ENCODE measurements at regions not wholly inside any gene's neighbourhood (a gene's known extent, or its start where the extent isn't known, plus 50 kb on each side); places are given as distances from the start of the nearest gene placed in this dataset.

GRCh38 chr9:88737031-88737430 is 202.1 kb downstream of the NXNL2 start:
- H3K9ac ChIP-seq (ENCODE audit: low read length), result no peak overlapping the region
- no peak overlapping the region for H3K27ac ChIP-seq (ENCODE audit: low read length)
- no peaks in the 10 kb centered on the region for H3K36me3 ChIP-seq (replicated peaks; ENCODE audit: insufficient read depth, low read length)
- no peak for DNase-seq
- no peak overlapping the region for H2AFZ ChIP-seq (ENCODE audit: low read length)
- H3K9me3 ChIP-seq (replicated peaks; ENCODE audit: insufficient read depth, low read length), result no peaks in the 10 kb centered on the region
- no peaks in the 10 kb centered on the region for H3K4me1 ChIP-seq (ENCODE audit: low read length)
- H3K4me2 ChIP-seq (ENCODE audit: low read depth, low read length), result no peak overlapping the region
- H3K9me2 ChIP-seq (replicated peaks; ENCODE audit: insufficient read depth, low read length), result no peaks in the 10 kb centered on the region
- H3K27me3 ChIP-seq (replicated peaks; ENCODE audit: insufficient read depth, low read length), result no peaks in the 10 kb centered on the region
- H3K79me2 ChIP-seq (ENCODE audit: low read length), result no peaks in the 10 kb centered on the region
- TF ChIP-seq EZH2phosphoT487 (IDR thresholded peaks at IDR 0.05; ENCODE audit: low read length) (no peak), CTCF (IDR thresholded peaks at IDR 0.05; ENCODE audit: low read length) (no peak), EZH2 (optimal IDR thresholded peaks at IDR 0.05; ENCODE audit: low read depth, low read length) (no peak)
- H4K20me1 ChIP-seq (ENCODE audit: insufficient read depth, low read length), result no peaks in the 10 kb centered on the region
- H3K4me3 ChIP-seq (ENCODE audit: low read length), result no peak overlapping the region
- no peaks in the 10 kb centered on the region for H3F3A ChIP-seq (ENCODE audit: insufficient read depth, low read length)

GRCh38 chr9:88737876-88738275 is 202.9 kb downstream of the NXNL2 start:
- Histone ChIP-seq H3K27ac (ENCODE audit: low read length) (no peak overlapping the region), H3K9ac (ENCODE audit: low read length) (no peak overlapping the region), H2AFZ (ENCODE audit: low read length) (no peak overlapping the region), H3K9me3 (replicated peaks; ENCODE audit: insufficient read depth, low read length) (no peaks in the 10 kb centered on the region), H3K79me2 (ENCODE audit: low read length) (no peaks in the 10 kb centered on the region), H3K27me3 (replicated peaks; ENCODE audit: insufficient read depth, low read length) (no peaks in the 10 kb centered on the region), H3K9me2 (replicated peaks; ENCODE audit: insufficient read depth, low read length) (no peaks in the 10 kb centered on the region), H3K36me3 (replicated peaks; ENCODE audit: insufficient read depth, low read length) (no peaks in the 10 kb centered on the region), H4K20me1 (ENCODE audit: insufficient read depth, low read length) (no peaks in the 10 kb centered on the region), H3K4me3 (ENCODE audit: low read length) (no peak overlapping the region), H3K4me1 (ENCODE audit: low read length) (no peaks in the 10 kb centered on the region), H3F3A (ENCODE audit: insufficient read depth, low read length) (no peaks in the 10 kb centered on the region), H3K4me2 (ENCODE audit: low read depth, low read length) (no peak overlapping the region)
- no peak for TF ChIP-seq EZH2phosphoT487 (IDR thresholded peaks at IDR 0.05; ENCODE audit: low read length)
- TF ChIP-seq CTCF (IDR thresholded peaks at IDR 0.05; ENCODE audit: low read length), result no peak
- TF ChIP-seq EZH2 (optimal IDR thresholded peaks at IDR 0.05; ENCODE audit: low read depth, low read length), result no peak
- DNase-seq, result no peak

- Histone ChIP-seq H3K27ac (ENCODE audit: low read length) (no peak overlapping the region), H3K9ac (ENCODE audit: low read length) (no peak overlapping the region), H3K9me3 (replicated peaks; ENCODE audit: insufficient read depth, low read length) (no peaks in the 10 kb centered on the region), H2AFZ (ENCODE audit: low read length) (no peak overlapping the region), H3K4me3 (ENCODE audit: low read length) (no peak overlapping the region), H3K36me3 (replicated peaks; ENCODE audit: insufficient read depth, low read length) (no peaks in the 10 kb centered on the region), H3K4me1 (ENCODE audit: low read length) (no peaks in the 10 kb centered on the region), H4K20me1 (ENCODE audit: insufficient read depth, low read length) (no peaks in the 10 kb centered on the region), H3K79me2 (ENCODE audit: low read length) (no peaks in the 10 kb centered on the region), H3K27me3 (replicated peaks; ENCODE audit: insufficient read depth, low read length) (no peaks in the 10 kb centered on the region), H3F3A (ENCODE audit: insufficient read depth, low read length) (no peaks in the 10 kb centered on the region), H3K4me2 (ENCODE audit: low read depth, low read length) (no peak overlapping the region), H3K9me2 (replicated peaks; ENCODE audit: insufficient read depth, low read length) (no peaks in the 10 kb centered on the region)
- no peak for DNase-seq
- TF ChIP-seq EZH2 (optimal IDR thresholded peaks at IDR 0.05; ENCODE audit: low read depth, low read length) (no peak), CTCF (IDR thresholded peaks at IDR 0.05; ENCODE audit: low read length) (no peak), EZH2phosphoT487 (IDR thresholded peaks at IDR 0.05; ENCODE audit: low read length) (no peak)
These were observed 203.7 kb downstream of the NXNL2 start for GRCh38 chr9:88738709-88739108.
